ENCODE measurements at regions not wholly inside any gene's neighbourhood (a gene's known extent, or its start where the extent isn't known, plus 50 kb on each side); places are given as distances from the start of the nearest gene placed in this dataset.
"Not testable (repeated sequence)": the region's sequence is repeated elsewhere in the genome, so short reads cannot be mapped to it uniquely, and the experiment has no call there.

DNA sequence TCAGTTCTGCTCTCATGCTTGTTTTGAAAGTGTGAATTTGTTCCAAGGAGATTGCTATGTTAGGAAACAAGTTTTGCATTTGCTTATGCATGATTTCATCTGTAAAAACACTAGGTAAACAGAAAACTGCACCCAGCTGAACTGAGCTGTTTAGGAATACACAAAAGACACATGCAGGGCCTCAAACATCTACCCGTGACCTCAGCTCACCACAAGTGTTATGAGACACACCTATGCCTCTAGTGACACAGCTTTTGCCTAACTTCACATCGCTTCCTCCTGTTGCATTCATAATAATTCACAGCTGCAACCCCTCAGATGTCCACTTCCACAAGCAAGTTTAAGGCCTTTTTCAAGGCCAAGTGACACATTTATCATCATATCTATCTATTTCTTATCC lies 98.0 kb upstream of the SLC24A3 start:
- no peak for DNase-seq (ENCODE audit: low spot score)

DNA sequence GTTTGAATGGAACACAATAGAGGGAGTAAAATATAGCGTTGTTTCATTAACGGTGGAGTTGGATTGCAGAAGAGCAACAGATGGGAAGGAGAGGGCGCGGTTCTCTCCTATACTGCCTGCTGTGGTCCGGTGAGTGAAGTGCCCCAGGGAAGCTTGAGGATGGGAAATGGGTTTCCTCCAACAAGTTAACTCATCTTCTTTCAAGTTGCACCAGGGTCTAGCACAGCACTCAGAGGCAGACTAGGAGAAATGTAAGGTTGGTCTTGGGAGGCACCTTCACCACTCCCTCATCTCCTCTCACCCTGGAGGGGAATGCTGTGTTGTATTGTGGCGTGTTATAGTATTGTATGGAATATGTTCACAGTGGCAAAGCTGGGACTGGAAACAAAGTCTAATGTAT lies 96.9 kb upstream of the SLC24A3 start:
- no peak for DNase-seq (ENCODE audit: low spot score)

DNA sequence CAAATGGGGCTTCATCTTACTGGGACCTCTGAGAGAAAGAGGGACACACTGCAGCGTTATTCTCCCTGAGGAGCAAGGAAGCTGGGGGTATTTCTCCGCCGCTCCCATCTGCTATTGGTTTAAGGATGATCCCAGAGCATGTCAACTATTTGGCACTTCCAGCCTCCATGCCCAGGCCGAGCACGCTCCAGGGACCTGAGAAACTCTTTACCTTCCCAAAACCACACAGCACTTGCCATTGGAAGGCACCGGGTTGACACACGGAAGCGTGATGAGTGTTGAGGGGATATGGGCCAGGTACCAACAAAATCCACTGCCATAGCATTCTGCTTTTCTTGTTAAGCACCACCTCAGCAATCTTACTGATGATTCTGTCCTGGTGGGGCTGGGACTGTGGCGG lies 92.4 kb upstream of the SLC24A3 start:
- DNase-seq (ENCODE audit: low spot score) = no peak

DNA sequence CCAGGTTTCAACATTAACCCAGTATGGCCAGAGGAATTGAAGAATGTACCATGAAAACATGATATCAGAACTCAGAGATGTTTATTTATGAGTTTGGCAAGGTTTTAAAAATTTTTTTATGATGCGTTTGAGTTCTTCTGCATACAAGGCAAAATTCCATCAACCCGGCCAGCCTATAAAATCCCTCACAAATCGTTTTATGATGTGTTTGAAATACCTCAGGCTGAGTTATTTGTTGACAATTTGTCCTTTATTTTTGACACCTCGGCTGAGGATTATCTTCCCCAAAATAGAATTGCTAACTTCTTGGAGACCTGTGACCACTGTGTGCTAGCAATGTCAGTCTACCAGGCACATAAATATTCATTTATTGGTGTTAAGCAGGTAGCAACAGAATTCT lies 91.9 kb upstream of the SLC24A3 start:
- no peak for DNase-seq (ENCODE audit: low spot score)

DNA sequence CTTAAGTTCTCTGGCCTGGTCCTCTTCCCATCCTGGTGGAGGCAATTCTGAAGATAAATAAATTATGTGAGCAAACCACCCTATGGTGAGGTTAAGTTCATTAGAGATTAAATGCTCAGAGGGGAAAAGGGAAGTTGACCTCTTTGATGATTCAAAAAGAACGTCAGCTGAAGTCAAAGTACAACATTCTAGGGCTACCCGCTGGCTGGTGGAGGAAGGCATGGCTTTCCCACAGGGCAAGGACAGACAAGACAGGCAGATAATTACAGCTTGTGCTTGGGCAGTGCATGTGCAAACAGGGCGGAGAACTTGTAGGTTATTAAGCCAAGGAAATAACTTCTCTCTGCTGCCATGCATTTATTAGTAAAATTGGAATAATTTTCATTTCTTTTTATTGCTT lies 91.0 kb upstream of the SLC24A3 start:
- DNase-seq (ENCODE audit: low spot score) = peak; percentile 67

DNA sequence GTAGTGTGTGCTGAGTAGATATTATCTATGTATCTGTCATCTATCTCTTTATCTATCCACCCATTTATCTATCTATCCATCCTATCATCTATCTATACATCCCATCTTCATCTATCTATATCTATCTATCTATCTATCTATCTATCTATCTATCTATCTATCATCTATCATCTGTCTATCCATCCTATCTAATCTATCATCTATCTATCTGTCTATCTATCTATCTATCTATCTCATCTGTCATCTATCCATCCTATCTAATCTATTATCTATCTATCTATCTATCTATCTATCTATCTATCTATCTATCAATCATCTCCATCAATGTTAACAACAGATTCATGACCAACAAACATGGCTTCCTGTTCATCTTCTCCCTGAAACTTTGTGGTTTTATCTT lies 90.5 kb upstream of the SLC24A3 start:
- no peak for DNase-seq (ENCODE audit: low spot score)

DNA sequence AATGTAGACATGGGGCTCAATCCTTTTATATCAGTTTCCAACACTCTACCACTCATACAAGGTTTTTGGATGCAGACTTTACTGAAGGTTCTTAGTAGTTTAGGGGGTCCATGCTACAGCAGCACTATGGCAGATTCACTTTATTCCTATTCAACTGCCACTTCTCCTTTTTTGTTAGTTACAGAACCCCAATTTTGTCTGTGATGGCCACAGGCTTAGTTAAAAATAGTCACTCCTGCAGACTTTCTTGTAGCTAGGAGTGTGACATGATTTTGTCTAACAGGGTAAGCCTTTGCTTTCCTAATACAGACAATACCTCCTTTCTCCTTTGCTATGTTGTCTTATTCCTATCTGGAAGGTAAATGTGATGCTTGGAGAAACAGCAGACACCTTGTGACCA lies 90.0 kb upstream of the SLC24A3 start:
- DNase-seq (ENCODE audit: low spot score) = no peak

DNA sequence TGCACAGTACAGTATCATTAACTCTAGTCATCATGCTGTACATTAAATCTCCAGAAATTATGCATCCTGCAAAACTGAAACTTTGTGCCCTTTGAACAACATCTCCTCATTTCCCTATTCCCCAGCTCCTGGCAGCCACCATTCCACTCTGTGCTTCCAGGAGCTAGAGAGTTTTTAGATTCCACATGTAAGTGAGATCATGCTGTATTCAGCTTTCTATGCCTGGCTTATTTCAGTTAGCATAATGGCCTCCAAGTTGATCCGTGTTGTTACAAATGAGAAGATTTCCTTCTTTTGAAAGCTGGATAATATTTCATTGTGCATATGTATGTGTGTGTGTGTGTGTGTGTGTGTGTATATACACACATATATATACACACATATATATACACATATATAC lies 86.9 kb upstream of the SLC24A3 start:
- DNase-seq (ENCODE audit: low spot score) = no peak

DNA sequence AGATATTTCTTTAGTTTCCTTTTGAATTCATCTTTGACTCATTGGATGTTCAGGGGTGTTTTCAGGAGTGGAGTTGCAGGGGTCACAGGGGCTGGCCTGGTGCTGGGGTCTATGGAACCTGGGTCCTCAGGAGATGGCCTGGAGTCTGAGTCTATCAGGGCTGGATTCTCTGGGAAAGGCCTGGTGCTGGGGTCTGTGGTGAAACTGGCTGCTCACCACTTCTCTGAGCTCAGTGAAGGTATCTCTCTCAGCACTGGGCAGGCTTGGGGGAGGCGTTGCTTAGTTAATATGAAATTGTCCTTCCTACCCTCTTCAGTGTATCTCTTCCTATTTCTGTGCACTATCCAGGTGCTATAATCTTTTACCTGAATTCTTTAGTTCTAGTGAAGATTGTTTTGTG lies 83.1 kb upstream of the SLC24A3 start:
- DNase-seq (ENCODE audit: low spot score) = no peak

DNA sequence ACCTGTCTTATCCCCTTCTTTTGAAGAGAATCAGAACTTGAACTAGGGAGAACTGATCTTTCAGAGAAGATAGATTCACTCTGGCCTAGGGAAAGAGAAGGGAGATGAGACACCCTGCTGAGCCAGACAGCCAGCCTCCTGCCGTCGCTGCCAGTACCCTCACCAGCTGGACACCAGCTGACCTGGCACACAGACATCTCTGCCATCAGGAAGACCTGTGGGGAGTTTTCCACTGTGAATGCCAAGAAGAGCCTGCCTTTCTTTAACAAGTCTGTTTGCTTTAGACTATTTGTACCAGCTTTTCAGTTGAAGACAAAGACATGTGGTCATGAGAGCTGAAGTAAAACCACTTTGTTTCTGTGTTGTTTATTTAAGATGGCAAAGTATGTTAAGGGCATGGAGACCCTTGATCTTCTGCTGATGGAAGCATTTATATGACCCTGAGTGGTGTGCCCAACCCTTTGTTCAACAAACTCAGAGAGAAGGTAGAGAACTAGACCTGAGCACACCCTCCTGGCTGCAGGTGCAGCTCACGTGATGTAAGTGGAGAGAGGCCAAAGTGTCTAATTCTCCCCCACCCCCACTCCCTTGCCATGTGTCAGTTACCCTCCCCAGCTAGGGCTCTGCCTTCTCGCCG lies 82.3 kb upstream of the SLC24A3 start:
- peak; percentile 78 for DNase-seq (ENCODE audit: low spot score)

DNA sequence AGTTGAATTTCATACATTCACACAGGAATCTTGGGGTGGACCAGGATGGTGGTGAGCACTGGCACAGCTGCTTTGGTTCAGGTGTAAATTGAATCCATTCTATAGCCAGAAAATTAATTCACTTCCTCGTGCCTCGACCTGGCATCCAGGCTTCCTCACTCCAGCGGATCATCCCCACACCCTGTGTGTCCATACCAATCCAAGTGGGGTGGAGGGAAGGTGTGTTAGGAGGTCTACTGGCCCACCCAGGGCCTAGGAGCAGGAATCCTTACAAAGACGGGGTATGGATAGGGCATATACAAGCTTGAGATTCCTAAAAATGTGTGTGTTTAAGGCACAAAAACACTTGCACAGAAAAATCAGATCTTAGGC lies 81.8 kb upstream of the SLC24A3 start:
- no peak for DNase-seq (ENCODE audit: low spot score)

DNA sequence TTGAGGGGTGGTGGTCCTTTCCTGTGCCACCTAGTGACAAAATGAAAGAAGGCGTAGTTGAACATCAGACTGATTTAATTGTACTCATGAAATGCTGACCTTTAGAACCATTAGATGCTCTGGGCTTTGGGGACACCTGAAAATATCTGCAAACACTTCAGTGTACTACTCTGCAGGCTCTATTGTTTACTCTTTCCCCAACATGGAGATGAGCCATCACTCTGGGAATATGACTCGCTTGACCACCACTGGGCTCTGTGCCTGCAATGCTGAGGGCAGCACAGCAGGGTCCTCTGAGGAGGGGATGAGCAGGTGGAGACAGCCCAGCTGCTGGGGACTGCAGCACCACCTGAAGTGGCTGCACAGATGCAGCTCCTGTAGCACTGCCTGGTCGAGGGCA lies 74.8 kb upstream of the SLC24A3 start:
- no peak for DNase-seq (ENCODE audit: low spot score)

DNA sequence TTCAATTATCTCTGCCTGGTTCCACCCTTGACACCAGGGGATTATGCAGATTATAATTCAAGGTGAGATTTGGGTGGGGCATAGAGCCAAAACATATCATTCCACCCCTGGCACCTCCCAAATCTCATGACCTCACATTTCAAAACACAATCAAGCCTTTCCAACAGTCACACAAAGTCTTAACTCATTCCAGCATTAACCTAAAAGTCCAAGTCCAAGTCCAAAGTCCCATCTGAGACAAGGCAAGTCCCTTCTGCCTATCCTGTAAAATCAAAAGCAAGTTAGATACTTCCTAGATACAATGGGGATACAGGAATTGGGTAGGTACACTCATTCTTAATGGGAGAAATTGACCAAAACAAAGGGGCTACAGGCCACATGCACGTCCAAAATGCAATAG lies 73.7 kb upstream of the SLC24A3 start:
- no peak for DNase-seq (ENCODE audit: low spot score)

DNA sequence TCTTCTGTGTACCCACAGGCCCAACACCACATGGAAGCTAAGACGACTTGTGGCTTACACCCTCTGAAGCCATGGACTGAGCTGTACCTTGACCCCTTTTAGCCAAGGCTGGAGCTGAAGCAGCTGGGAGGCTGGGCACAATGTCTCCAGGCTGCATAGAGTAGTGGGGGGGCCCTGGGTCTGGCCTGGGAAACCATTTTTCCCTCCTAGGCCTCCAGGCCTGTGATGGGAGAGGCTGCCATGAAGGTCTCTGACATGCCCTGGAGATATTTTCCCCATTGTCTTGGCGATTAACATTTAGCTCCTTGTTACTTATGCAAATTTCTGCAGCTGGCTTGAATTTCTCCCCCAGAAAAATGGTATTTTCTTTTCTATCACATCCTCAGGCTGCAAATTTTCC lies 72.9 kb upstream of the SLC24A3 start:
- not testable (repeated sequence) for DNase-seq (ENCODE audit: low spot score)

DNA sequence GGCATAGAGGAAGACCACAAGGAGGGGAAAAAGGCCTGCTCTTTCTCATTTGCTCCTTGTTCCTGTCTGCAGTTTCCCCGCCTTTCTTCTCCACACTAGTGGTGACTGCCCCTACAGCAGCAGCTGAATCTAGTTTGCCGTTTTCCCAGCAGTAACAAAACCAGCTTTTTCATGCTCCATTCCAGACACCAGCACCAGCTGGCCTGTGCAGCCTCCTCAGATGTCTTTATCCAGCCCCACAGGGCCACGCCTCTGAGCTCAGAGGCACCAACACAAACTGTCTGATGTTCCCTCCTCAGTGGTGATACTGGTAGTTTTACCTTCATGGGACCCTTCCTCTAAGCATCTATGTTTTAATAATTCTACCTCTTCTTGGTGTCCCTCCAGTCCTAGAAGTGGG lies 70.4 kb upstream of the SLC24A3 start:
- no peak for DNase-seq (ENCODE audit: low spot score)

DNA sequence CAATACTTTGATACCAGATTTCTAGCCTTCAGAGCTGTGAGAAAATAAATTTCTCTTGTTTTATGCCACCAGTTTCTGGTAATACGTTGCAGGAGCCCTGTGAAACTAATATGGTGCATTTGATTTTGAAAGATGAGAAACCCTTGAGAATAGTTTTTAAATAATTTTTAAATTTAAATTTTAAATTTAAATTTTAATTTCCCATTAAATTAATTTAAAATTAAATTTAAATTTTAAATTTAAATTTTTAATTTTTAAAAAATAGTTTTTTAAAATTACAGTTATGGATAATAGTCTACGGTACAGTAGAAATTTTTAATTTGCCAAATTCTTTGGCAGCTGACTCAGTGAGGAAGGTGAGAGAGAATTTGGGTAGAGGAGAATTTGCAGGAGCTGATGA lies 68.6 kb upstream of the SLC24A3 start:
- DNase-seq (ENCODE audit: low spot score) = no peak

DNA sequence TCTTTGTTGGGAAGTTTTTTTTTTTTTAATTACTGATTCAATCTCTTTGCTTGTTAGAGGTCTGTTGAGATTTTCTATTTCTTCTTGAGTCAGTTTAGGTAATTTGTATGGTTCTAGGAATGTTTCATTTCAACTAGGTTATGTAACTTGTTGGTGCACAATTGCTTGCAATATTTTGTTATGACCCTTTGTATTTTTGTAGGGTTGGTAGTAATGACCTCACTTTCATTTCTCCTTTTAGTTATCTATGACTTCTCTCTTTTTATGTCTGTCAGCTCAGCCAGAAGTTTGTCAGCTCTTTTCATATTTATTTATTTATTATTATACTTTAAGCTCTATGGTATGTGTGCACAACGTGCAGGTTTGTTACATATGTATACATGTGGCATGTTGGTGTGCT lies 51.1 kb upstream of the SLC24A3 start:
- DNase-seq (ENCODE audit: low spot score) = no peak

All from mucosa of gallbladder (tissue), 1 donor.